CD14-positive monocyte (primary cell): ENCODE measurements at regions not wholly inside any gene's neighbourhood (a gene's known extent, or its start where the extent isn't known, plus 50 kb on each side); places are given as distances from the start of the nearest gene placed in this dataset.

ENCODE experiments used
- DNase-seq, 3 donors: peaks; one replicate each; pipeline ENCODE4 v3.0.0-alpha.2; 2011 to 2022
- H2AFZ ChIP-seq: 2 replicates; pipeline ENCODE4 v1.6.0; 2012; ENCODE audit warnings: mild to moderate bottlenecking, low read depth, low read length, inconsistent platforms; ENCODE audit not compliant: insufficient read depth, poor library complexity, severe bottlenecking
- H3K27ac ChIP-seq, 2 donors: 1 replicate in 1 of 2; 2 replicates in 1 of 2; pipeline ENCODE4 v1.5.1; 2012 to 2013; ENCODE audit warnings: low read length in 2 of 2, control low read depth in 1 of 2, inconsistent platforms in 1 of 2, low read depth in 1 of 2, mild to moderate bottlenecking in 1 of 2
- H3K27me3 ChIP-seq, 2 donors: one replicate each; pipeline versions ENCODE4 v1.6.0 to v1.6.1; 2011 to 2013; ENCODE audit warnings: low read length in 2 of 2; ENCODE audit not compliant: control insufficient read depth in 2 of 2, insufficient read depth in 2 of 2
- H3K36me3 ChIP-seq, 2 donors: replicated peaks in 1 of 2; 1 replicate in 1 of 2; 2 replicates in 1 of 2; pipeline versions ENCODE4 v1.5.1 to v1.6.1; 2012 to 2013; ENCODE audit warnings: low read length in 2 of 2, control low read depth in 1 of 2, inconsistent platforms in 1 of 2, mild to moderate bottlenecking in 1 of 2; ENCODE audit not compliant: insufficient read depth in 2 of 2, control insufficient read depth in 1 of 2
- H3K4me1 ChIP-seq, 2 donors: 1 replicate in 1 of 2; 2 replicates in 1 of 2; pipeline versions ENCODE4 v1.5.1 to v1.6.1; 2012 to 2013; ENCODE audit warnings: low read length in 2 of 2, control low read depth in 1 of 2, inconsistent platforms in 1 of 2, mild to moderate bottlenecking in 1 of 2, moderate library complexity in 1 of 2; ENCODE audit not compliant: insufficient read depth in 2 of 2, control insufficient read depth in 1 of 2
- H3K4me2 ChIP-seq: replicated peaks from 2 replicates; pipeline ENCODE3; 2012; ENCODE audit warnings: low read length, moderate library complexity, mild to moderate bottlenecking; ENCODE audit not compliant: poor library complexity, severe bottlenecking; ENCODE audit errors: extremely low read depth
- H3K4me3 ChIP-seq, 3 experiments: fragments of 200-600 bp in 1 of 3; sonication (generic) in 1 of 3; replicated peaks in 1 of 3; 1 replicate in 2 of 3; 2 replicates in 1 of 3; pipeline ENCODE4 v1.5.1; 2011 to 2013; ENCODE audit warnings: low read length in 3 of 3, mild to moderate bottlenecking in 3 of 3, control low read depth in 2 of 3, low read depth in 2 of 3, inconsistent platforms in 1 of 3, moderate library complexity in 1 of 3
- H3K79me2 ChIP-seq: 2 replicates; pipeline ENCODE4 v1.6.0; 2012; ENCODE audit warnings: mild to moderate bottlenecking, control low read depth, inconsistent platforms, low read length, moderate library complexity; ENCODE audit not compliant: insufficient read depth
- H3K9ac ChIP-seq: 2 replicates; pipeline ENCODE4 v1.6.0; 2017; ENCODE audit warnings: low read length, mild to moderate bottlenecking; ENCODE audit not compliant: insufficient read depth, poor library complexity, severe bottlenecking
- H3K9me3 ChIP-seq, 2 donors: replicated peaks in 1 of 2; 1 replicate in 1 of 2; 2 replicates in 1 of 2; pipeline versions ENCODE4 v1.5.1 to v1.6.1; 2012 to 2013; ENCODE audit warnings: low read length in 2 of 2, control low read depth in 1 of 2; ENCODE audit not compliant: control insufficient read depth in 1 of 2, insufficient read depth in 1 of 2
- H4K20me1 ChIP-seq: 2 replicates; pipeline ENCODE4 v1.6.0; 2012; ENCODE audit warnings: mild to moderate bottlenecking, low read length, control low read depth, moderate library complexity; ENCODE audit not compliant: insufficient read depth
- H3K27ac Mint-ChIP-seq, 7 donors: one replicate each; pipeline ENCODE4 v1.8.0; 2020; ENCODE audit warnings: mild to moderate bottlenecking in 7 of 7, mixed read lengths in 7 of 7, moderate library complexity in 6 of 7, inconsistent platforms in 2 of 7
- H3K27me3 Mint-ChIP-seq, 3 donors: one replicate each; pipeline ENCODE4 v1.8.0; 2021 to 2022; ENCODE audit warnings: low read depth in 3 of 3, mild to moderate bottlenecking in 3 of 3, mixed read lengths in 3 of 3, moderate library complexity in 3 of 3, inconsistent platforms in 1 of 3
- H3K36me3 Mint-ChIP-seq, 2 donors: one replicate each; pipeline ENCODE4 v1.8.0; 2020; ENCODE audit warnings: mixed read lengths in 2 of 2, inconsistent platforms in 1 of 2, mild to moderate bottlenecking in 1 of 2
- H3K4me1 Mint-ChIP-seq: one replicate; pipeline ENCODE4 v1.8.0; 2020; ENCODE audit warnings: mild to moderate bottlenecking, mixed read lengths
- H3K4me3 Mint-ChIP-seq, 2 donors: one replicate each; pipeline ENCODE4 v1.8.0; 2020; ENCODE audit warnings: mild to moderate bottlenecking in 2 of 2, mixed read lengths in 2 of 2, moderate library complexity in 1 of 2
- H3K9me3 Mint-ChIP-seq, 7 donors: one replicate each; pipeline ENCODE4 v1.8.0; 2020 to 2022; ENCODE audit warnings: mixed read lengths in 7 of 7, mild to moderate bottlenecking in 6 of 7, moderate library complexity in 6 of 7, inconsistent platforms in 2 of 7
- CTCF ChIP-seq: fragments of 200-600 bp; IDR thresholded peaks from one replicate; pipeline ENCODE4 v1.8.0; 2022; ENCODE audit warnings: antibody characterized with exemption, mild to moderate bottlenecking
- WGBS: methylation state at CpG from one replicate; pipeline ENCODE4 v1.1.5; 2013; ENCODE audit warnings: missing lambda C conversion rate; ENCODE audit not compliant: insufficient coverage; 5-methylcytosine and 5-hydroxymethylcytosine counted together
- intact Hi-C, 2 donors: fragments of 100-400 bp; cut with micrococcal nuclease; formaldehyde crosslinking; loops; one replicate each; pipeline versions ENCODE4 v1.15.0 to v1.15.1; 2023

- H3K9ac ChIP-seq = no peak overlapping the region
- H3K79me2 ChIP-seq = no peaks in the 10 kb centered on the region
- no peaks in the 10 kb centered on the region for H3K4me1 ChIP-seq
- H3K27me3 ChIP-seq = no peaks in the 10 kb centered on the region
- H3K27ac ChIP-seq = no peak overlapping the region
- no peak for DNase-seq
- H3K4me3 ChIP-seq = no peak overlapping the region
- Mint-ChIP-seq H3K4me1 (peaks cover 2% of the 10 kb centered on the region), H3K27ac (peak overlapping the region in 2 of 7 donors; percentile 4 to 17), H3K4me3 (no peak overlapping the region), H3K36me3 (no peaks in the 10 kb centered on the region), H3K27me3 (peaks cover 0 to 3% (median 3%) of the 10 kb centered on the region in 3 donors), H3K9me3 (peaks cover 0 to 11% (median 3%) of the 10 kb centered on the region in 7 donors)
- intact Hi-C loops = no loop called here
- no peaks in the 10 kb centered on the region for H4K20me1 ChIP-seq
- H3K9me3 ChIP-seq = peaks cover 0 to 4% of the 10 kb centered on the region in 2 donors
- TF ChIP-seq CTCF = no peak
- H3K36me3 ChIP-seq = no peaks in the 10 kb centered on the region
- no peak overlapping the region for H3K4me2 ChIP-seq
- no peak overlapping the region for H2AFZ ChIP-seq
- WGBS = 94% methylated on average over 12 of the region's 13 CpGs
Measured at GRCh38 chr20:17816804-17817587, 117.2 kb downstream of the BANF2 start.

- intact Hi-C loops = no loop called here
- H3K9me3 ChIP-seq = no peaks in the 10 kb centered on the region
- no peaks in the 10 kb centered on the region for H3K79me2 ChIP-seq
- no peaks in the 10 kb centered on the region for H3K4me1 Mint-ChIP-seq
- no peaks in the 10 kb centered on the region for H3K36me3 Mint-ChIP-seq
- no peaks in the 10 kb centered on the region for H3K36me3 ChIP-seq
- H3K27ac ChIP-seq = no peak overlapping the region
- TF ChIP-seq CTCF = no peak
- peaks cover 0 to 3% (median 2%) of the 10 kb centered on the region in 3 donors for H3K27me3 Mint-ChIP-seq
- no peaks in the 10 kb centered on the region for H3K9me3 Mint-ChIP-seq
- no peaks in the 10 kb centered on the region for H3K4me1 ChIP-seq
- H4K20me1 ChIP-seq = no peaks in the 10 kb centered on the region
- WGBS = 100% methylated on average over 3 of the region's 4 CpGs
- H3K4me3 Mint-ChIP-seq = no peak overlapping the region
- no peak overlapping the region for H3K27ac Mint-ChIP-seq
- no peaks in the 10 kb centered on the region for H3K27me3 ChIP-seq
- no peak overlapping the region for H3K9ac ChIP-seq
- H3K4me2 ChIP-seq = no peak overlapping the region
- no peak overlapping the region for H2AFZ ChIP-seq
- no peak for DNase-seq
- H3K4me3 ChIP-seq = no peak overlapping the region
Measured at GRCh38 chr20:17811628-17811965, 111.8 kb downstream of the BANF2 start.
